Caco-2 (cell line): ENCODE measurements at regions not wholly inside any gene's neighbourhood (a gene's known extent, or its start where the extent isn't known, plus 50 kb on each side); places are given as distances from the start of the nearest gene placed in this dataset.

ENCODE experiments used
- BruUV-seq: library from RNA; stranded (reverse); fragments of 400-500 nt; replicated peaks from 2 replicates; lab custom pipeline; 2021; lab: Mats Ljungman, UMichigan
- CTCF ChIA-PET: fragments of 300-600 bp; sonication (Branson Sonifier 250); formaldehyde crosslinking; loops from one replicate; lab custom pipeline; 2022; ENCODE audit warnings: antibody characterized with exemption; lab: Charles Lee
- POLR2A ChIA-PET: fragments of 300-600 bp; sonication (Branson Sonifier 250); formaldehyde crosslinking; loops from one replicate; lab custom pipeline; 2022; ENCODE audit warnings: antibody characterized with exemption; lab: Charles Lee
- DNase-seq, 2 experiments: peaks; one replicate each; pipeline versions ENCODE4 v3.0.0 to v3.0.0-alpha.2; 2020 to 2022
- H3K27me3 ChIP-seq: replicated peaks from 2 replicates; pipeline ENCODE4 v1.6.0; 2011; ENCODE audit warnings: low read length; ENCODE audit not compliant: control insufficient read depth, insufficient read depth
- H3K36me3 ChIP-seq: 2 replicates; pipeline ENCODE4 v1.5.1; 2011; ENCODE audit warnings: low read length; ENCODE audit not compliant: control insufficient read depth, insufficient read depth
- H3K4me1 ChIP-seq: fragments of 250-450 bp; sonication (Bioruptor Pico); 2 replicates; pipeline ENCODE4 v1.5.1; 2020; ENCODE audit warnings: mild to moderate bottlenecking
- H3K4me3 ChIP-seq: 2 replicates; pipeline ENCODE4 v1.5.1; 2011; ENCODE audit warnings: low read depth, mild to moderate bottlenecking, control low read depth, low read length
- H3K9me3 ChIP-seq: fragments of 250-450 bp; sonication (Bioruptor Pico); 2 replicates; pipeline ENCODE4 v1.5.1; 2020; ENCODE audit warnings: mild to moderate bottlenecking, moderate library complexity
- H3K27ac Mint-ChIP-seq: one replicate; pipeline ENCODE4 v1.8.0; 2022; ENCODE audit warnings: mixed read lengths; ENCODE audit not compliant: unreplicated experiment
- H3K27me3 Mint-ChIP-seq: one replicate; pipeline ENCODE4 v1.8.0; 2022; ENCODE audit warnings: mixed read lengths; ENCODE audit not compliant: insufficient read depth, unreplicated experiment
- H3K36me3 Mint-ChIP-seq: one replicate; pipeline ENCODE4 v1.8.0; 2022; ENCODE audit warnings: mild to moderate bottlenecking, mixed read lengths; ENCODE audit not compliant: insufficient read depth, unreplicated experiment
- H3K4me1 Mint-ChIP-seq: one replicate; pipeline ENCODE4 v1.8.0; 2022; ENCODE audit warnings: low read depth, mixed read lengths; ENCODE audit not compliant: unreplicated experiment
- H3K4me3 Mint-ChIP-seq: one replicate; pipeline ENCODE4 v1.8.0; 2022; ENCODE audit warnings: mild to moderate bottlenecking, moderate library complexity, mixed read lengths; ENCODE audit not compliant: unreplicated experiment
- H3K9me3 Mint-ChIP-seq: one replicate; pipeline ENCODE4 v1.8.0; 2022; ENCODE audit warnings: mixed read lengths; ENCODE audit not compliant: unreplicated experiment
- CTCF ChIP-seq, 2 experiments: fragments of 200-600 bp in 1 of 2; IDR thresholded peaks; 1 replicate in 1 of 2; 2 replicates in 1 of 2; pipeline versions ENCODE4 v1.5.1 to v1.8.0; 2011 to 2022; ENCODE audit warnings: antibody characterized with exemption in 1 of 2, control low read depth in 1 of 2, inconsistent platforms in 1 of 2, low read depth in 1 of 2, low read length in 1 of 2, mild to moderate bottlenecking in 1 of 2, moderate library complexity in 1 of 2; ENCODE audit not compliant: insufficient read depth in 1 of 2, severe bottlenecking in 1 of 2, unreplicated experiment in 1 of 2
- intact Hi-C: fragments of 100-400 bp; cut with micrococcal nuclease; formaldehyde crosslinking; loops from one replicate; pipeline ENCODE4 v1.10.0; 2022; ENCODE audit not compliant: unreplicated experiment

GRCh38 chr7:47147213-47147631 lies 434.7 kb downstream of the TNS3 start:
- intact Hi-C loops, result no loop called here
- Mint-ChIP-seq H3K9me3 (no peaks in the 10 kb centered on the region), H3K27me3 (peaks cover 14% of the 10 kb centered on the region), H3K36me3 (no peaks in the 10 kb centered on the region), H3K4me3 (no peak overlapping the region), H3K4me1 (no peaks in the 10 kb centered on the region), H3K27ac (no peak overlapping the region)
- TF ChIP-seq CTCF (IDR thresholded peaks at IDR 0.05; ENCODE audit: insufficient read depth in 1 of 2, low read depth in 1 of 2, low read length in 1 of 2, severe bottlenecking in 1 of 2, unreplicated experiment in 1 of 2), result no peak
- Histone ChIP-seq H3K9me3 (no peaks in the 10 kb centered on the region), H3K4me3 (no peak overlapping the region), H3K4me1 (no peaks in the 10 kb centered on the region), H3K36me3 (no peaks in the 10 kb centered on the region), H3K27me3 (no peaks in the 10 kb centered on the region; the same call in 1 of the 2 replicates)
- POLR2A ChIA-PET, result no interaction called here
- BruUV-seq, result no TSS peak
- no peak for DNase-seq
- CTCF ChIA-PET, result no interaction called here

DNA sequence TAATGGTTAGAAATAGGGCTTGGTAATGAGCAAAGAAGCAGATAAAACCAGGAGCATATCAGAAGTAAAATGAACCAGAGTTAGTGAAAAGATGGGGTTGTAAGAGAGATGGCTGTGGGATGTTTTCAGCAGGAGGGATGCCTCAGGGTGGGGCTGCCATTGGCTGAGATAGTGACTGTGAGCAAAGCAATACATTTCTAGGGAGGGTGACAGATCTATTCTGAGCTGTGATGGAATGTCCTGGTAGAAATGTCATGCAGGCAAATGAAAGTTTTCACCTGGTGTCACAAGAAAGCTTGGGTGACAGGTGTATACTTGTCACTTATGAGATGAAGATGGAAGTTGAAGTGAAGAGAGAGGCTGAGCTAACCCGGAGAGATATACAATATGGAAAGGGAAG lies 435.9 kb downstream of the TNS3 start:
- intact Hi-C loops, result no loop called here
- Histone ChIP-seq H3K9me3 (no peaks in the 10 kb centered on the region), H3K36me3 (no peaks in the 10 kb centered on the region), H3K4me1 (no peaks in the 10 kb centered on the region), H3K27me3 (no peaks in the 10 kb centered on the region; the same call in 1 of the 2 replicates), H3K4me3 (no peak overlapping the region)
- Mint-ChIP-seq H3K9me3 (no peaks in the 10 kb centered on the region), H3K4me3 (no peak overlapping the region), H3K36me3 (no peaks in the 10 kb centered on the region), H3K27me3 (peaks cover 17% of the 10 kb centered on the region), H3K4me1 (no peaks in the 10 kb centered on the region), H3K27ac (no peak overlapping the region)
- no peak for TF ChIP-seq CTCF (IDR thresholded peaks at IDR 0.05; ENCODE audit: insufficient read depth in 1 of 2, low read depth in 1 of 2, low read length in 1 of 2, severe bottlenecking in 1 of 2, unreplicated experiment in 1 of 2)
- no TSS peak for BruUV-seq
- CTCF ChIA-PET, result no interaction called here
- DNase-seq, result no peak
- POLR2A ChIA-PET, result no interaction called here

- BruUV-seq, result no TSS peak
- H3K9me3 ChIP-seq, result no peaks in the 10 kb centered on the region
- no peaks in the 10 kb centered on the region for H3K4me1 ChIP-seq
- Mint-ChIP-seq H3K9me3 (no peaks in the 10 kb centered on the region), H3K4me1 (no peaks in the 10 kb centered on the region), H3K27ac (no peak overlapping the region), H3K36me3 (no peaks in the 10 kb centered on the region), H3K27me3 (peaks cover 17% of the 10 kb centered on the region), H3K4me3 (no peak overlapping the region)
- no peaks in the 10 kb centered on the region; the same call in 1 of the 2 replicates for H3K27me3 ChIP-seq
- intact Hi-C loops, result no loop called here
- H3K4me3 ChIP-seq, result no peak overlapping the region
- H3K36me3 ChIP-seq, result no peaks in the 10 kb centered on the region
- no peak for DNase-seq
- ChIA-PET POLR2A (no interaction called here), CTCF (no interaction called here)
- TF ChIP-seq CTCF (IDR thresholded peaks at IDR 0.05; ENCODE audit: insufficient read depth in 1 of 2, low read depth in 1 of 2, low read length in 1 of 2, severe bottlenecking in 1 of 2, unreplicated experiment in 1 of 2), result no peak
Observed at GRCh38 chr7:47145186-47145725, 436.7 kb downstream of the TNS3 start.
